ENCODE measurements at regions not wholly inside any gene's neighbourhood (a gene's known extent, or its start where the extent isn't known, plus 50 kb on each side); places are given as distances from the start of the nearest gene placed in this dataset.

DNA sequence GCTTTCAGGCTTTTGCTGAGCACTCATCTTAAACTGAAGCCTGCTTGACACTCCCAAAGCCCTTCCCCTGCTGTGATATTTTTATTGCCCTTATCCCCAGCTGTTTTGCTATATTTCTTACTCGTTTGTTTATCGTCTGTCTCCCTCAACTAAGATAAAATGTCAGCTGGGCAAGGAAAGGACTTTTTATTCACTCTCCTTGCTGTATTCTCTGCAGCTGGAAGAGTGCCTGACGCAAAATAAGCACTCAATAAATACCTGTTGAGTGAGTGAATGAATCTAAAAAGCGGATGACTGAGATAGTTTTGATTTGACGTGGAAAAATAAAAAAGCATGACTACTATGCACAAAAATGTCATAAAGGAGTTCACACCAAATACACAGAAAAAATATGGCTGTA, 84.8 kb upstream of the POMGNT2 start:
- no peak overlapping the region for H3K9ac ChIP-seq
- no peak for TF ChIP-seq Cebpa-rat (IDR thresholded peaks at IDR 0.05)
- H3K9me3 ChIP-seq (replicated peaks in 1 of 11) = peaks cover 0 to 27% (median 6%) of the 10 kb centered on the region in 11 experiments; a peak in 11 of 22 replicates
- no peaks in the 10 kb centered on the region for H4K20me1 ChIP-seq
- no peak overlapping the region for H3K4me2 ChIP-seq
- no peak overlapping the region for H3K4me3 ChIP-seq
- H3K27ac ChIP-seq = no peak overlapping the region
- H3K27me3 ChIP-seq = no peaks in the 10 kb centered on the region
- H3K4me1 ChIP-seq = peaks cover 0 to 25% (median 0%) of the 10 kb centered on the region in 10 experiments; a peak in 6 of 20 replicates
- H3K36me3 ChIP-seq = no peaks in the 10 kb centered on the region; a peak in 1 of 22 replicates

DNA sequence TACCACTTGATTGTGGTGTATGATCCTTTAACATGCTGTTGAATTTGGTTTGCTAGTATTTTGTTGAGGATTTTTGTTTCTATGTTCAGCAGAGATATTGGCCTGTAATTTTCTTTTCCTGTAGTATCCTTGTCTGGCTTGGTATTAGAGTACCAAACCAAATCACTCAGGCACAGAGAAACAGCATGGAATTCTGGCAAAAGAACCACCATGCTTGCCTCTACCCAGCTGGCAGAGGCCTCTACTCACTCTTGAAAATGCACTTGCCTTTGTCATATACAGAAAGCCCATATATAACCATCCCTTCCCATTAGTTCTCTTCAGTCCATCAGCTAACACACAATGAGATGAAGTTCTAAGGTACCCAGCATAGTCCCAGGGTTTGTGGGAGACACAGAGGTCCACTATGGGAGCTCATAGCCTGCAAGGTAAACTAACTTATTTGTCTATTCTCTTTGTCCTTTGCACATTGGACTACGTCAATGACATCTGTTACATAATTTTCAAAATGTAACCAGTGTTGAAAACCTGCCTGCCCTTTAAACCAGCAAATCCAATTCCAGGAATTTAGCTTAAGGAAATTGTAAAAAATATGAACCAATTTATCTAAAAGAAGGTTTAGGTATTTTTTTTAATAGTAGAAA, 82.1 kb upstream of the POMGNT2 start:
- Histone ChIP-seq H3K4me2 (no peak overlapping the region), H3K36me3 (no peaks in the 10 kb centered on the region; a peak in 1 of 22 replicates), H3K9ac (no peak overlapping the region), H3K27ac (no peak overlapping the region), H4K20me1 (no peaks in the 10 kb centered on the region), H3K9me3 (replicated peaks in 1 of 11) (peaks cover 0 to 31% (median 6%) of the 10 kb centered on the region in 11 experiments; a peak in 11 of 22 replicates), H3K4me1 (peaks cover 0 to 31% (median 0%) of the 10 kb centered on the region in 10 experiments; a peak in 8 of 20 replicates), H3K27me3 (no peaks in the 10 kb centered on the region), H3K4me3 (no peak overlapping the region)
- no peak for TF ChIP-seq Cebpa-rat (IDR thresholded peaks at IDR 0.05)

DNA sequence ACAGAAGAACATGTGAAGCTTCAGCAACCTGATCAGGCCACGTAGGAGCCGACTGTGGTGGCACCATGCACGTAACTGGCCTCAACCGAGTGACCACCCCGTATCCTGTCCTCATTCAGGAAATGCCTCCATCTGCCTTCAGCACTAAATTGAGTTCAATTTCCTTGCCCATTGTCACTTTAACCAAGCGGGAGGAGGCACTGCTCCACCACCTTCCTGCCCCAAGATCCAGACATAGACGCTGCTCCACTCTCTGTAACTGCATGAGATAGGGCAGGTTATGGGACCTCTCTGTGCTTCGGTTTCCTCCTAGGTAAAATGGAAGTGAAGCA, 80.1 kb upstream of the POMGNT2 start:
- Histone ChIP-seq H3K9ac (no peak overlapping the region), H3K27ac (no peak overlapping the region), H3K4me1 (peaks cover 8 to 33% (median 17%) of the 10 kb centered on the region in 10 experiments), H4K20me1 (no peaks in the 10 kb centered on the region), H3K36me3 (no peaks in the 10 kb centered on the region; a peak in 1 of 22 replicates), H3K27me3 (no peaks in the 10 kb centered on the region), H3K9me3 (replicated peaks in 1 of 11) (peaks cover 0 to 26% (median 6%) of the 10 kb centered on the region in 11 experiments; a peak in 11 of 22 replicates), H3K4me2 (no peak overlapping the region), H3K4me3 (no peak overlapping the region)
- TF ChIP-seq Cebpa-rat (IDR thresholded peaks at IDR 0.05) = no peak

DNA sequence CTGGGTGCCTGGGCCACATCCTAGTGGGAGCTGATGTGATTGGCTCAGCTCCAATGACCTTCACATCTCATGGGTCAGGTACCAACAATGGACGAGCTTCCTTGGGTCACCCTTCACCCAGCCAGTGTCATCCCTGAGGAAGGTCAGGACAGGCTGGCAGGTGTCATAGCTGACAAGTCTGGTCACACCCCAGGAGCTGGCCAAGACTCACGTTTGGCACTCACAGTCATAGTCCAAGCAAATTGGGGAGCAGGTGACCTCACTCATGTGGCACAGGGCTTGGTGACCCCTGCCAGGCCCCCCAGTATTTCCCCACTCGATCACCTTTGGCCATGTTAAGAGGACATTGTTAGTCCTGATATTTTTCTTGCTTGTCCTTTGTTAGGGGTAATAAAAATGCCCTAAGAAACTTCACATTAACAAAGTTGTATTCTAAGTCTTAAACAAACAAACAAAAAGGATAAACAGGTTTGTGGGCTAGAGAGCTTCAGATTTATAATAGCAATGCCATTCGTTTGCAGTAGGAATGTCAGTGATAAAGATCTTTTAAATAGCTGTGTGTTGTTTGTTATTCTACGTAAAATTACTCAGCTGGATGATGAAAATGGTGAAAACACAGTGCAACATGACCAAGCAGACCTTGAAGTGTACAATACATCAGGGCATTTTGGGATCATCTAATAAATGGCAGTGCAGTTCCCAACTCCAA, 79.5 kb upstream of the POMGNT2 start:
- Histone ChIP-seq H3K27me3 (no peaks in the 10 kb centered on the region), H3K4me1 (peaks cover 13 to 38% (median 23%) of the 10 kb centered on the region in 10 experiments), H3K4me3 (no peak overlapping the region), H3K36me3 (no peaks in the 10 kb centered on the region; a peak in 1 of 22 replicates), H3K4me2 (no peak overlapping the region), H3K27ac (no peak overlapping the region), H3K9me3 (replicated peaks in 1 of 11) (peaks cover 0 to 25% (median 6%) of the 10 kb centered on the region in 11 experiments; a peak in 11 of 22 replicates), H4K20me1 (no peaks in the 10 kb centered on the region), H3K9ac (no peak overlapping the region)
- TF ChIP-seq Cebpa-rat (IDR thresholded peaks at IDR 0.05) = no peak

DNA sequence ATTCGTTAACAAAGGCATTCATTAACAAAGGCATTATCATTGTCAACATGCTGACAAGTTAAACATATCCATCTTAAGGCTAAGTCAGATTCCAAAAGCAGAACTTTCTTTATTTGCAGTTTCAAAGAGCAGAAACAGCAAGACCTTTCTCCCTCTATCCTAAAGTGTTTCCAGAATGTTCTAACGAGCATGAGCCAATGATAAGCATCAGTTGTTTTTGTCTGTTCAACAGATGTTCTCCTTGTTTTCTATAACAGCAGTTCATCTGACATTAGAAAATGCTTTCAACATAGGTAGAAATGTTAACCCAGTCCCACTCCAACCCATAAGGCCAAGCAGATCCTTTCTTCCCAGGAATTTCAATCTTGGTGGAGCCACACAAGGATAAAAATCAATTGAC, 77.6 kb upstream of the POMGNT2 start:
- H3K27me3 ChIP-seq = no peaks in the 10 kb centered on the region
- H3K27ac ChIP-seq = peak overlapping the region in 1 of 11 experiments; percentile 1; a peak in 1 of 22 replicates
- H4K20me1 ChIP-seq = no peaks in the 10 kb centered on the region
- H3K9ac ChIP-seq = no peak overlapping the region
- TF ChIP-seq Cebpa-rat (IDR thresholded peaks at IDR 0.05) = no peak
- H3K4me3 ChIP-seq = no peak overlapping the region
- H3K9me3 ChIP-seq (replicated peaks in 1 of 11) = peaks cover 0 to 14% (median 2%) of the 10 kb centered on the region in 11 experiments; a peak in 9 of 22 replicates
- H3K4me1 ChIP-seq = peaks cover 30 to 58% (median 42%) of the 10 kb centered on the region in 10 experiments
- no peaks in the 10 kb centered on the region for H3K36me3 ChIP-seq
- peak overlapping the region in 4 of 11 experiments; percentile 84 to 93 (median 92); a peak in 7 of 22 replicates for H3K4me2 ChIP-seq

DNA sequence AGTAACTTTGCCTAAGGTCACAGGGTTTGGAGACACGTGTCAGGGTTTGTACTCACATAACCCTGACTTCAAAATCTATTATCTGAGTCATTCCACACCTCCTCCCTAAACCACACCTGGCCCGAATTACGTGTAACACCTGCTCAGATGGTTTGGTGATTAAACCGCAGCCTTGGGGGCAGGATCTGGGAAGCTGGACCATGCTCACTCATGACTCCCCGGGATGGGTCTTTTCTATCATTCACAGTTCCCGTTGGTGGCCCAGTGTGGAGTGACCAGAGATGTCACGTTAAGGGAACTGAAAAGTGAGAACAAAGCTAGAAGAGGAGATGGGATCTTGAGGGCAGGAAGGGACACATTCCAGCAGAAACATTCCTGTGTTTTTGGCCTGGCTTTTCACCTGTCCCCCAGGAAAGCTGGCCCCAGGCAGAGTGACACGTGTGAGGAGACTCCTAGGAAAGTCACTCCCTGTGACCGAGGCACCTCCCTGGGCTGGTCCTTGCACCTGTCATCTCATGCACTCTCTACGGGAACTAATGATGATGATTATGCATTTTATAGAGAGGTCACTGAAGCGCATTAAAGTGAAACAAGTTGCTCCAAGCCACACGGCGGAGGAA, 75.4 kb upstream of the POMGNT2 start:
- peak overlapping the region in 8 of 11 experiments; percentile 60 to 77 (median 74); a peak in 14 of 22 replicates for H3K9ac ChIP-seq
- H3K27me3 ChIP-seq = no peaks in the 10 kb centered on the region
- peaks cover 42 to 79% (median 60%) of the 10 kb centered on the region in 10 experiments for H3K4me1 ChIP-seq
- H3K9me3 ChIP-seq (replicated peaks in 1 of 11) = 0 out of 22 replicates have a peak, but pooled peaks cover 0 to 6% (median 0%) of the 10 kb centered on the region in 11 experiments
- no peaks in the 10 kb centered on the region for H4K20me1 ChIP-seq
- no peak for TF ChIP-seq Cebpa-rat (IDR thresholded peaks at IDR 0.05)
- H3K4me3 ChIP-seq = peak overlapping the region in 2 of 10 experiments; percentile 20 to 57; a peak in 2 of 20 replicates
- H3K4me2 ChIP-seq = peak overlapping the region; percentile 72 to 93 (median 88)
- peak overlapping the region in 10 of 11 experiments; percentile 73 to 90 (median 86); a peak in 19 of 22 replicates for H3K27ac ChIP-seq
- no peaks in the 10 kb centered on the region for H3K36me3 ChIP-seq

DNA sequence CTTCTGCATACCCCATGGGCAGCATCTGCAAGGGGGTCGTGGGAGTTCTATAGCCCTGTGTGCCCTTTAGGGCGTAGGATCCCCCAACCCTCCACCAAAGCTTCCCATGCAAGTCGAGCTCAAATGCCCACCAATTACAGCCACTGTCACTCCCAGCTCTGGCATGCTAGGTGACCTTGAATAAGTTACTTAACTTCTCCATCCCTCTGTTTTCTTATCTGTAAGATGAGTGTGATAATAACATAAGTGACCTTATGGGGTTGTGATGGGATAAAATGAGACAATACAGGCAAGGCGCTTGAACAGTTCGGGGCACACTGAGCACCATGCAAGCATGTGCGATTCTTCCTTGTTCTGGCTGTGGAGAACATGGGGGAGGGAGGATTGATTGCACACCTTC, 74.8 kb upstream of the POMGNT2 start:
- peak overlapping the region in 10 of 11 experiments; percentile 57 to 77 (median 72); a peak in 20 of 22 replicates for H3K9ac ChIP-seq
- H3K4me1 ChIP-seq = peaks cover 44 to 80% (median 63%) of the 10 kb centered on the region in 10 experiments
- H3K36me3 ChIP-seq = no peaks in the 10 kb centered on the region
- H3K27me3 ChIP-seq = no peaks in the 10 kb centered on the region
- peak overlapping the region; percentile 2 to 90 (median 86); a peak in 21 of 22 replicates for H3K27ac ChIP-seq
- 0 out of 22 replicates have a peak, but pooled peaks cover 0 to 6% (median 0%) of the 10 kb centered on the region in 11 experiments for H3K9me3 ChIP-seq (replicated peaks in 1 of 11)
- H3K4me3 ChIP-seq = peak overlapping the region in 8 of 10 experiments; percentile 20 to 57 (median 30); a peak in 12 of 20 replicates
- H4K20me1 ChIP-seq = no peaks in the 10 kb centered on the region
- H3K4me2 ChIP-seq = peak overlapping the region; percentile 72 to 93 (median 88)
- TF ChIP-seq Cebpa-rat (IDR thresholded peaks at IDR 0.05) = no peak

DNA sequence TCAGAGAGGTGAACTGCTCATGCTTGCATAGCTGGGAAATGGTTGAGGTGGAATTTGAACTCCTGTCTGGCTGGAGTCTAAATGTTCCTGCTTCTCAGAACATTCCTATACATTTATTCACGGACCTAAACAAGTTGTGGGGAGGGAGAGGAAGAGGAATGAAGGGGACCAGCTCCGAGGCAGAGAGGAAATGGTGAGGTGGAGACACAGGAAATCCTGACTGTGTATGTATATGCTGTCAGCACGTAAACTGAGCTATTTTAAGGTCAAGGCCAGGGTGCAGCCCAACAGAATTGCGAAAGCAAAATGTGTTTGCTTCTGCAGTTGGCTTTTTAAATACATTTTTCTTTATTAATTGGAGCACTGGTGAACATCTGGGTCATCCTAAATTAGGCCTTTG, 74.1 kb upstream of the POMGNT2 start:
- peak overlapping the region; percentile 13 to 90 (median 86); a peak in 21 of 22 replicates for H3K27ac ChIP-seq
- peak overlapping the region in 8 of 10 experiments; percentile 20 to 57 (median 30); a peak in 13 of 20 replicates for H3K4me3 ChIP-seq
- H3K36me3 ChIP-seq = no peaks in the 10 kb centered on the region
- peaks cover 44 to 87% (median 63%) of the 10 kb centered on the region in 10 experiments for H3K4me1 ChIP-seq
- peak overlapping the region in 10 of 11 experiments; percentile 57 to 77 (median 72); a peak in 20 of 22 replicates for H3K9ac ChIP-seq
- no peaks in the 10 kb centered on the region for H4K20me1 ChIP-seq
- peak overlapping the region; percentile 72 to 93 (median 88) for H3K4me2 ChIP-seq
- TF ChIP-seq Cebpa-rat (IDR thresholded peaks at IDR 0.05) = peak in 10 of 11 experiments; percentile 34 to 78 (median 69); a peak in 15 of 22 replicates
- H3K9me3 ChIP-seq (replicated peaks in 1 of 11) = 0 out of 22 replicates have a peak, but pooled peaks cover 0 to 6% (median 0%) of the 10 kb centered on the region in 11 experiments
- H3K27me3 ChIP-seq = no peaks in the 10 kb centered on the region
